ENCODE measurements at regions not wholly inside any gene's neighbourhood (a gene's known extent, or its start where the extent isn't known, plus 50 kb on each side); places are given as distances from the start of the nearest gene placed in this dataset.

GRCh38 chr4:79015411-79015810 is 76.2 kb upstream of the PAQR3 start:
- H3K27ac ChIP-seq: no peak overlapping the region
- no peaks in the 10 kb centered on the region for H3K9me3 ChIP-seq (replicated peaks in 1 of 3)
- H3K4me3 ChIP-seq: no peak overlapping the region
- no peaks in the 10 kb centered on the region for H3K36me3 ChIP-seq (replicated peaks in 1 of 2)
- intact Hi-C loops (cut with DNase I): no loop called here
- no peaks in the 10 kb centered on the region for H3K4me1 ChIP-seq (replicated peaks in 1 of 2)
- WGBS, 4 donors: 74 to 82% (median 78%) methylated on average over 2 of the region's 2 CpGs
- no peak for DNase-seq
- no peaks in the 10 kb centered on the region for H3K27me3 ChIP-seq
- TF ChIP-seq POLR2A (IDR thresholded peaks at IDR 0.05): no peak

GRCh38 chr4:79014230-79014629 is 75.0 kb upstream of the PAQR3 start:
- Histone ChIP-seq H3K36me3 (replicated peaks in 1 of 2) (no peaks in the 10 kb centered on the region), H3K27ac (no peak overlapping the region), H3K4me3 (no peak overlapping the region), H3K9me3 (replicated peaks in 1 of 3) (no peaks in the 10 kb centered on the region), H3K27me3 (no peaks in the 10 kb centered on the region), H3K4me1 (replicated peaks in 1 of 2) (no peaks in the 10 kb centered on the region)
- intact Hi-C loops (cut with DNase I): no loop called here
- 70 to 74% (median 73%) methylated on average over 3 of the region's 3 CpGs for WGBS, 4 donors
- no peak for DNase-seq
- TF ChIP-seq CTCF (IDR thresholded peaks at IDR 0.05) (no peak), POLR2A (IDR thresholded peaks at IDR 0.05) (no peak)

GRCh38 chr4:79013756-79014155 is 74.5 kb upstream of the PAQR3 start:
- intact Hi-C loops (cut with DNase I): no loop called here
- Histone ChIP-seq H3K27me3 (no peaks in the 10 kb centered on the region), H3K27ac (no peak overlapping the region), H3K4me1 (replicated peaks in 1 of 2) (no peaks in the 10 kb centered on the region), H3K4me3 (no peak overlapping the region), H3K36me3 (replicated peaks in 1 of 2) (no peaks in the 10 kb centered on the region), H3K9me3 (replicated peaks in 1 of 3) (no peaks in the 10 kb centered on the region)
- WGBS, 4 donors: 61 to 68% (median 67%) methylated on average over 3 of the region's 3 CpGs
- TF ChIP-seq POLR2A (IDR thresholded peaks at IDR 0.05): no peak
- TF ChIP-seq CTCF (IDR thresholded peaks at IDR 0.05): no peak
- no peak for DNase-seq

- DNase-seq: no peak
- no peak overlapping the region for H3K4me3 ChIP-seq
- intact Hi-C loops (cut with DNase I): no loop called here
- no peaks in the 10 kb centered on the region for H3K36me3 ChIP-seq (replicated peaks in 1 of 2)
- H3K27me3 ChIP-seq: no peaks in the 10 kb centered on the region
- H3K4me1 ChIP-seq (replicated peaks in 1 of 2): no peaks in the 10 kb centered on the region
- TF ChIP-seq CTCF (IDR thresholded peaks at IDR 0.05): no peak
- H3K27ac ChIP-seq: no peak overlapping the region
- H3K9me3 ChIP-seq (replicated peaks in 1 of 3): no peaks in the 10 kb centered on the region
- 48 to 63% (median 62%) methylated on average over 4 of the region's 4 CpGs for WGBS, 4 donors
Observed at GRCh38 chr4:78990938-78991810, 51.9 kb upstream of the PAQR3 start.
